ENCODE measurements at regions not wholly inside any gene's neighbourhood (a gene's known extent, or its start where the extent isn't known, plus 50 kb on each side); places are given as distances from the start of the nearest gene placed in this dataset.

DNA sequence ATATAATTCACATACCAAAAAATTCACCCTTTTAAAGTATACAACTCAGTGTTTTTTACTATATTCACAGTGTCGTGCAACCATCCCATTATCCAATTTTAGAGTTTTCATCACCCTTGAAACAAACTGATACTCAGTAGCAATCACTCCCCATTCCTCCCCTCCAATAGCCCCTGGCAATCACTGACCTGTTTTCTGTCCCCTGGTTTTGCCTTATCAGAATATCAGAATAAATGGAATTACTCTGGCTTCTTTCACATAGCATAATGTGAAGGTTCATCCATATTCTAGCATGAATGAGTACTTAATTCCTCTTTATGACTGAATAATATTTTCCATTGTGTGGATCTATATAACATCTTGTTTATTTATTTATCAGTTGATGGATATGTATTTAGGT, 153.2 kb downstream of the AASDH start:
- no peak for DNase-seq
- no peaks in the 10 kb centered on the region for H4K20me1 ChIP-seq (ENCODE audit: insufficient read depth)
- H3K9me2 ChIP-seq (ENCODE audit: insufficient read depth), result no peaks in the 10 kb centered on the region
- H3K4me2 ChIP-seq, result no peak overlapping the region
- TF ChIP-seq, protein P1, sequence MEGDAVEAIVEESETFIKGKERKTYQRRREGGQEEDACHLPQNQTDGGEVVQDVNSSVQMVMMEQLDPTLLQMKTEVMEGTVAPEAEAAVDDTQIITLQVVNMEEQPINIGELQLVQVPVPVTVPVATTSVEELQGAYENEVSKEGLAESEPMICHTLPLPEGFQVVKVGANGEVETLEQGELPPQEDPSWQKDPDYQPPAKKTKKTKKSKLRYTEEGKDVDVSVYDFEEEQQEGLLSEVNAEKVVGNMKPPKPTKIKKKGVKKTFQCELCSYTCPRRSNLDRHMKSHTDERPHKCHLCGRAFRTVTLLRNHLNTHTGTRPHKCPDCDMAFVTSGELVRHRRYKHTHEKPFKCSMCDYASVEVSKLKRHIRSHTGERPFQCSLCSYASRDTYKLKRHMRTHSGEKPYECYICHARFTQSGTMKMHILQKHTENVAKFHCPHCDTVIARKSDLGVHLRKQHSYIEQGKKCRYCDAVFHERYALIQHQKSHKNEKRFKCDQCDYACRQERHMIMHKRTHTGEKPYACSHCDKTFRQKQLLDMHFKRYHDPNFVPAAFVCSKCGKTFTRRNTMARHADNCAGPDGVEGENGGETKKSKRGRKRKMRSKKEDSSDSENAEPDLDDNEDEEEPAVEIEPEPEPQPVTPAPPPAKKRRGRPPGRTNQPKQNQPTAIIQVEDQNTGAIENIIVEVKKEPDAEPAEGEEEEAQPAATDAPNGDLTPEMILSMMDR (conservative IDR thresholded peaks at IDR 0.05), result no peak
- no peak for TF ChIP-seq EZH2 (IDR thresholded peaks at IDR 0.05; ENCODE audit: low read depth)
- no peaks in the 10 kb centered on the region for H3K27me3 ChIP-seq (ENCODE audit: insufficient read depth, low read depth)
- ChIA-PET CTCF (no interaction called here), POLR2A (ENCODE audit: unreplicated experiment) (no interaction called here)
- intact Hi-C loops (cut with micrococcal nuclease; ENCODE audit: unreplicated experiment), result no loop called here
- no peaks in the 10 kb centered on the region for H3K36me3 ChIP-seq (ENCODE audit: low read depth)
- no peaks in the 10 kb centered on the region for H3K79me2 ChIP-seq (ENCODE audit: low read depth)
- H3F3A ChIP-seq (ENCODE audit: insufficient read depth, low read depth), result no peaks in the 10 kb centered on the region
- no peak overlapping the region for H3K4me3 ChIP-seq
- H2AFZ ChIP-seq, result no peak overlapping the region
- H3K27ac ChIP-seq, result no peak overlapping the region
- no TSS peak for BruUV-seq (replicated peaks)
- no peaks in the 10 kb centered on the region for H3K4me1 ChIP-seq (replicated peaks; ENCODE audit: insufficient read depth)
- no peaks in the 10 kb centered on the region for H3K9me3 ChIP-seq (ENCODE audit: insufficient read depth, low read depth)

DNA sequence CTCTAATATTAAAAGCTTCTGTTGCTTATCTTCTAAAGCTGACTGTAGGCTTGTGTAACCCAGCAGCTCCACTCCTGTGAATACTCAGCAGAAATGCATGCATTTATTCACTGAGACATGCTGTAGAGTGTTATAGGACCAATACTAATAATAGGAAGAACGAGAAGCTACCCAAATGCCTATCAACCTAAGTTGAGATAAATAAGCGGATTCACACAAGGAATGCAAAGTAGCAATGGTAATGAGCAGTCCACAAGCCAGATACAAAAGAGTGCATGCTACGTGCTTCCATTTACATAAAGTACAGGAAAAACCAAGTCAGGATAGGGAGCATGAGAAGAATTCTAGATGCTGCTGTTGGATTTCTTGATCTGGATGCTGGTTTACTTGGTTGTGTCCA, 155.9 kb downstream of the AASDH start:
- Histone ChIP-seq H3K9me2 (ENCODE audit: insufficient read depth) (no peaks in the 10 kb centered on the region), H3K9me3 (ENCODE audit: insufficient read depth, low read depth) (no peaks in the 10 kb centered on the region), H3K27ac (no peak overlapping the region), H3K4me2 (no peak overlapping the region), H3K4me3 (no peak overlapping the region), H3K79me2 (ENCODE audit: low read depth) (no peaks in the 10 kb centered on the region), H3K27me3 (ENCODE audit: insufficient read depth, low read depth) (no peaks in the 10 kb centered on the region), H3F3A (ENCODE audit: insufficient read depth, low read depth) (no peaks in the 10 kb centered on the region), H3K36me3 (ENCODE audit: low read depth) (no peaks in the 10 kb centered on the region), H3K4me1 (replicated peaks; ENCODE audit: insufficient read depth) (no peaks in the 10 kb centered on the region), H4K20me1 (ENCODE audit: insufficient read depth) (no peaks in the 10 kb centered on the region), H2AFZ (no peak overlapping the region)
- intact Hi-C loops (cut with micrococcal nuclease; ENCODE audit: unreplicated experiment), result no loop called here
- TF ChIP-seq, protein P1 (conservative IDR thresholded peaks at IDR 0.05), result no peak
- TF ChIP-seq EZH2 (IDR thresholded peaks at IDR 0.05; ENCODE audit: low read depth), result no peak
- ChIA-PET POLR2A (ENCODE audit: unreplicated experiment) (no interaction called here), CTCF (no interaction called here)
- DNase-seq, result no peak
- BruUV-seq (replicated peaks), result no TSS peak

DNA sequence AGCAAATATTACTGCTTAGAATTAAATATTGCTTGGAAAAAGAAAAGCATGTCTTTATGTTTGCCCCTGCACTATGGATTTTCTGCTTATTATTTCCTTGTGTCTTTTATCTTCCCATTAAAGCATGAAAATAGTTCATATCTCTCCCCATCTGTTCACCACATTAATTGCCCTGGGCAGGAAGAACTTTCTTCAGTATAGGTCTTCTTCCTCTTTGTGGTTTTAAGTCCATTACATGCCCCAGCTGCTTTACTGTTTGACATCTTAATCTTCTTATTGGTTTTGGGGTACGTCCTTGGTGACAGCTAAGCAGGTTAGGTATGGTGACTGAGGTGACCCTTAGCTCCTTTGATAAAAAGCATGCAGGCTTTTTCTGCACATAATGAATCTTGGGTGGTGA, 157.3 kb downstream of the AASDH start:
- no TSS peak for BruUV-seq (replicated peaks)
- H4K20me1 ChIP-seq (ENCODE audit: insufficient read depth), result no peaks in the 10 kb centered on the region
- no peaks in the 10 kb centered on the region for H3K9me2 ChIP-seq (ENCODE audit: insufficient read depth)
- H3K9me3 ChIP-seq (ENCODE audit: insufficient read depth, low read depth), result no peaks in the 10 kb centered on the region
- intact Hi-C loops (cut with micrococcal nuclease; ENCODE audit: unreplicated experiment), result no loop called here
- H3K4me1 ChIP-seq (replicated peaks; ENCODE audit: insufficient read depth), result no peaks in the 10 kb centered on the region
- POLR2A ChIA-PET (ENCODE audit: unreplicated experiment), result no interaction called here
- no peak overlapping the region for H3K27ac ChIP-seq
- TF ChIP-seq EZH2 (IDR thresholded peaks at IDR 0.05; ENCODE audit: low read depth), result no peak
- TF ChIP-seq, protein P1 (conservative IDR thresholded peaks at IDR 0.05), result no peak
- H3F3A ChIP-seq (ENCODE audit: insufficient read depth, low read depth), result no peaks in the 10 kb centered on the region
- no peak for DNase-seq
- CTCF ChIA-PET, result no interaction called here
- no peaks in the 10 kb centered on the region for H3K27me3 ChIP-seq (ENCODE audit: insufficient read depth, low read depth)
- H3K36me3 ChIP-seq (ENCODE audit: low read depth), result no peaks in the 10 kb centered on the region
- H2AFZ ChIP-seq, result no peak overlapping the region
- no peak overlapping the region for H3K4me2 ChIP-seq
- H3K4me3 ChIP-seq, result no peak overlapping the region
- H3K79me2 ChIP-seq (ENCODE audit: low read depth), result no peaks in the 10 kb centered on the region
